Activated T-cell treated with anti-CD3 and anti-CD28 coated beads for 48 hours (primary cell): ENCODE measurements at regions not wholly inside any gene's neighbourhood (a gene's known extent, or its start where the extent isn't known, plus 50 kb on each side); places are given as distances from the start of the nearest gene placed in this dataset.

Experiments
- DNase-seq: peaks from one replicate; pipeline ENCODE4 v3.0.0-alpha.2; 2020; ENCODE audit warnings: low read depth

GRCh38 chr13:80284290-80284689, 56.6 kb downstream of the SPRY2 start:
- DNase-seq, result no peak

- no peak for DNase-seq
Observed at GRCh38 chr13:80278706-80279105, 62.2 kb downstream of the SPRY2 start.

GRCh38 chr13:80276371-80277289, 64.3 kb downstream of the SPRY2 start:
- no peak for DNase-seq

GRCh38 chr13:80274643-80275042, 66.3 kb downstream of the SPRY2 start:
- DNase-seq, result no peak

- DNase-seq, result no peak
Observed at GRCh38 chr13:80273718-80274117, 67.2 kb downstream of the SPRY2 start.

- no peak for DNase-seq
Observed at GRCh38 chr13:80265348-80265747, 75.6 kb downstream of the SPRY2 start.

- no peak for DNase-seq
Observed at GRCh38 chr13:80263745-80264513, 77.0 kb downstream of the SPRY2 start.

GRCh38 chr13:80262051-80262695, 78.8 kb downstream of the SPRY2 start:
- DNase-seq, result no peak

- DNase-seq, result no peak
Observed at GRCh38 chr13:80259159-80259558, 81.8 kb downstream of the SPRY2 start.

GRCh38 chr13:80256352-80256932, 84.5 kb downstream of the SPRY2 start:
- DNase-seq, result no peak

GRCh38 chr13:80255946-80256345, 85.0 kb downstream of the SPRY2 start:
- no peak for DNase-seq

- no peak for DNase-seq
Observed at GRCh38 chr13:80251403-80251802, 89.5 kb downstream of the SPRY2 start.

- DNase-seq, result no peak
Observed at GRCh38 chr13:80250213-80250810, 90.6 kb downstream of the SPRY2 start.

- no peak for DNase-seq
Observed at GRCh38 chr13:80249516-80250212, 91.3 kb downstream of the SPRY2 start.

- no peak for DNase-seq
Observed at GRCh38 chr13:80245162-80245733, 95.7 kb downstream of the SPRY2 start.

GRCh38 chr13:80244574-80244973, 96.4 kb downstream of the SPRY2 start:
- no peak for DNase-seq

GRCh38 chr13:80242728-80243427, 98.0 kb downstream of the SPRY2 start:
- DNase-seq, result no peak

- no peak for DNase-seq
Observed at GRCh38 chr13:80239571-80240255, 101.2 kb downstream of the SPRY2 start.

GRCh38 chr13:80239116-80239515, 101.8 kb downstream of the SPRY2 start:
- no peak for DNase-seq

GRCh38 chr13:80237646-80238045, 103.3 kb downstream of the SPRY2 start:
- no peak for DNase-seq
